HG02840 (cell line): ENCODE measurements at regions not wholly inside any gene's neighbourhood (a gene's known extent, or its start where the extent isn't known, plus 50 kb on each side); places are given as distances from the start of the nearest gene placed in this dataset.

Experiments used
- ATAC-seq: cut with Tn5 transposase; IDR thresholded peaks from one replicate; pipeline ENCODE4 v1.9.1; 2021; ENCODE audit warnings: mild to moderate bottlenecking, moderate library complexity, moderate number of reproducible peaks; ENCODE audit not compliant: unreplicated experiment, low FRiP score

- no peak for ATAC-seq
Measured at GRCh38 chr2:118705032-118705431, 142.4 kb downstream of the EN1 start.

GRCh38 chr2:118699447-118700175, 147.8 kb downstream of the EN1 start:
- no peak for ATAC-seq

- ATAC-seq: no peak
Measured at GRCh38 chr2:118698564-118698963, 148.9 kb downstream of the EN1 start.

GRCh38 chr2:118697781-118698180, 149.7 kb downstream of the EN1 start:
- no peak for ATAC-seq

GRCh38 chr2:118696786-118697465, 150.5 kb downstream of the EN1 start:
- ATAC-seq: no peak

- no peak for ATAC-seq
Measured at GRCh38 chr2:118693287-118693822, 154.1 kb downstream of the EN1 start.

GRCh38 chr2:118689874-118690273, 157.6 kb downstream of the EN1 start:
- no peak for ATAC-seq

- ATAC-seq: no peak
Measured at GRCh38 chr2:118689456-118689855, 158.0 kb downstream of the EN1 start.

GRCh38 chr2:118689033-118689432, 158.4 kb downstream of the EN1 start:
- ATAC-seq: no peak

GRCh38 chr2:118687698-118688097, 159.8 kb downstream of the EN1 start:
- ATAC-seq: no peak

GRCh38 chr2:118687192-118687591, 160.3 kb downstream of the EN1 start:
- ATAC-seq: no peak

- no peak for ATAC-seq
Measured at GRCh38 chr2:118686346-118686745, 161.1 kb downstream of the EN1 start.

- no peak for ATAC-seq
Measured at GRCh38 chr2:118683460-118683859, 164.0 kb downstream of the EN1 start.

GRCh38 chr2:118678985-118679384, 168.5 kb downstream of the EN1 start:
- no peak for ATAC-seq

- no peak for ATAC-seq
Measured at GRCh38 chr2:118677546-118677945, 169.9 kb downstream of the EN1 start.

GRCh38 chr2:118675531-118675930, 171.9 kb downstream of the EN1 start:
- ATAC-seq: no peak

GRCh38 chr2:118672571-118673158, 174.8 kb downstream of the EN1 start:
- no peak for ATAC-seq

GRCh38 chr2:118671701-118672454, 175.6 kb downstream of the EN1 start:
- ATAC-seq: no peak

GRCh38 chr2:118670838-118671237, 176.6 kb downstream of the EN1 start:
- ATAC-seq: no peak

GRCh38 chr2:118670276-118670675, 177.2 kb downstream of the EN1 start:
- no peak for ATAC-seq

GRCh38 chr2:118669654-118670053, 177.8 kb downstream of the EN1 start:
- no peak for ATAC-seq
